ENCODE measurements at regions not wholly inside any gene's neighbourhood (a gene's known extent, or its start where the extent isn't known, plus 50 kb on each side); places are given as distances from the start of the nearest gene placed in this dataset.
A peak's percentile ranks its signal among the peaks of the same experiment; 100 is the strongest.

- DNase-seq: no peak
Observed at GRCh38 chr21:28783641-28784185, 209.0 kb downstream of the LTN1 start.

GRCh38 chr21:28781602-28782276 is 210.9 kb downstream of the LTN1 start:
- DNase-seq: no peak

DNA sequence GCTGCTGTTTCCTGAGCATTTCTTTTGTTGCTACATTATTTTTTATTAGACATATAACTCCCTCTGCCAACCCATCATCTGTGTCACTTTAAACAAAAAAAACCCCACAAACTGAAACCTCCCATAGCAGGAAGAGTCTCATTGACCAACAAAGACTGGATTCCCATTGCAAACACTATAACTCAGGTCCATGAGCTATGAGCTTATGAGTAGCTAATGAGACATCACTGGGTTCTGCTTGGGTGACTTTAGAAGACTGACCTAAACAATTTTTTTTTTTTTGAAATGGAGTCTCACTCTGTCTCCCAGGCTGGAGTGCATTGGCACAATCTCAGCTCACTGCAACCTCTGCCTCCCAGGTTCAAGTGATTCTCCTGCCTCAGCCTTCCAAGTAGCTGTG is 212.8 kb downstream of the LTN1 start:
- no peak for DNase-seq

- DNase-seq: no peak
Observed at GRCh38 chr21:28776251-28776650, 216.4 kb downstream of the LTN1 start.

DNA sequence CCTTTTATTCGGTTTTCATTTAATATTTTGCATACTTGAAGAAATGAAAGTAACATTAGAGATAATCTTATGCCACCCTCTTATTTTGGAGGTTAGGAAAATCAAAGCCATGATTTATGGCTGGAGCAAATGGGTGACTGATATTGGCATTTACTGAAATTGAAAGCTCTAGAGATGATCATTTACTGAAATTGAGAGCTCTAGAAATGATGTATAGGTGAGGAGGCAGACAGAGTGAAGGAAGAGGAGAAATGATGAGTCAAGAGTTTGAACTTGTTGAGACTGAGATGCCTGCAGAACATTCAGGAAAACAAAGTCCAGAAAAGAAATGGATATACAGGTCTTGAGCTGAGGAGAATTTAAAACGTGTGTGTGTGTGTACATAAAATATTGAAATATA is 217.6 kb downstream of the LTN1 start:
- DNase-seq: no peak

DNA sequence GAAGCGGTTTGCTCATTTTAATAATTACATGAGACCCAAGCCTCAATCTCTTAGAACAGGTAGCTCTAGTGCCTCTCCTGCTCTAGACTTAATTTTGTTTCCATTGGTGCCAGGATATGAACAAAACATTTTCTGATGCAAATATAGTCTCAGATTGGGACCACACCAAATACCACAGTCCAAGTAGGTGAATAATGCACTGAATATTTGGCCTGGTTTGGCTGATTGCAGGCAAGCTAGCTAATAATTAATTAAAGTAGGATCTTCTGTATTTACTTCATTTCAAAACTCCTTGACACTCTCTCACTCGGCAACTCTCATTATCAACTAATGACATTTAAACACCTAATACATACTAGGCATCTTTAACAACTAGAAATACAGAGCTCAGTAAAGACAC is 219.6 kb downstream of the LTN1 start:
- no peak for DNase-seq

GRCh38 chr21:28771790-28772501 is 220.7 kb downstream of the LTN1 start:
- DNase-seq: no peak

GRCh38 chr21:28770867-28771661 is 221.6 kb downstream of the LTN1 start:
- no peak for DNase-seq

GRCh38 chr21:28769683-28770082 is 223.0 kb downstream of the LTN1 start:
- no peak for DNase-seq

DNA sequence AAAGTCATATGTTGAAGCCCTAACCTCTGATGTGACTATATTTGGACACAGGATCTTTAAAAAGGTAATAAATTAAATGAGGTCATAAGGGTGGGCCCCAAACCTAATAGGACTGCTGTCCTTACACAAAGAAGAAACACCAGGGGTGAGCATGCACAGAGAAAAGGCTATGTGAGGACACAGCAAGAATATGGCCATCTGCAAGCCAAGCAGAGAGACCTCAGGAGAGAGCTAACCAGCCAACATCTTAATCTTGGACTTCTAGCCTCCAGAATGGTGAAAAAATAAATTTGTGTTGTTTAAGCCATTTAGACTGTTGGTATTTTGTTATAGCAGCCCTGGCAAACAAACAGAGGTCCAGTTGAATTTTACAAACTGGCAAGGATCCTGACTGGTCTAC is 223.9 kb downstream of the LTN1 start:
- no peak for DNase-seq

- DNase-seq: no peak
Observed at GRCh38 chr21:28767523-28767922, 225.2 kb downstream of the LTN1 start.

- DNase-seq: no peak
Observed at GRCh38 chr21:28763809-28764418, 228.8 kb downstream of the LTN1 start.

DNA sequence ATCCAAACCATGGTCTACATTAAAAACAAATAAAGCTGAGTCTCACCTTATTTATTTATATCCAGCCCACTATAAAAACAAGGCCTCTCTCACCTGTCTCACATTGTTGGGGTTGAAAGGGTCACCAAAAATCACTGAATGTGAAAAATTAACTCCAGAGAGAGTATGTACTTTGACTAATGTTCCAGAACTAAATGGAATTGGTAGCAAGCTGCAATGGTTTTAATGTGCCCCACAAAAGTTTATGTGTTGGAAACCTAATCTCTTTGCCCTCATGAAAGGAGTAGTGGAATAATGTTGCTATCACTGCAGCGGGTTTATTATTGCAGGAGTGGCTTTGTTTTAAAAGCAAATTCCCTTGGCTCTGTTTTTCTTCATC is 230.3 kb downstream of the LTN1 start:
- no peak for DNase-seq

DNA sequence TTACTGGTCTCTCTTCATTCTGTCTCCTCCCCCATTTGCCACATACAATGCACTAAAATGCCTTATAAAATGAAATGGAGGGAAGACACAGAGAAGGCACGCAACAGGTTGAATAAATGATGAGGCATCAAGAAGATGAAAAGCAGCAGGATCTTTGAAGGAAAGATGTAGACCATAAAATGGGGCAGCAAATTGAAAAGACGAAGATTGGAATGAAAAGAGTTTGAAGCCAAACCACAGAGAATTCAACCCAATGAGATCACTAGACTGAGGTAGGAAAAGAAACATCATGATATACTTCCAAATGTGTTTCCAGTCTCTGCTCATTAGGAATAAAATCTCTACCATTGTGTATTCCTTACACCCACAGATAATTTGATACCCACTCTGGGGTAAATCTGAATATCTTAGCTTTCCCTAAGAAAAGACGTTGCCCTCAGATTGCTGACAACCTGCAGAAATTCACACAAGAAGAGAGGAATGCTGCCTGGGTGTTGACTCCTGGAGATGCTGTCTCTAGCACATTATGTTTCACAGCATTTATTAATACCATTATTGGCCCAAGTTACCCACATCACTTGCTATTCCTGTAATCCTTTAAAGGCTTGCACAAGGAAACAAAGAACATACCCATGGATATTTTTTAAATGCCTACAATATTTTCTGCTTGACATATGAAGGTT is 230.9 kb downstream of the LTN1 start:
- no peak for DNase-seq

DNA sequence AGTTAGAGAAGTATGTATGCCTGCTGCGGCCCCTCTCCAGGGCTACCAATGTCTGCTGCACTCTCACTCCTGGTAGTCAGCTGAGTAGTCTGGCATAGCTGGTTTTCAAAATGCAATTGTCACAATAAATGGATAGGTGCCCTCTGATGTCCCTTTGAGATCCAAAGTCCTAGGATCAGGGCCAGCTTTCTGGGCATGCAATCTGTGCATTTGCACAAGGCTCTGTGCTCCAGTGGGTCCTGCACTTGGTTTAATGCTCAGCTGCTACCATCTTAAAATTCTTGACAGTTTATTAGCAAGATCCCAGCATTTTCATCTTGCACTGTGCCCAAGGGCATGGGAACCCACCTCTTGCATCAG is 233.8 kb downstream of the LTN1 start:
- DNase-seq: no peak

DNA sequence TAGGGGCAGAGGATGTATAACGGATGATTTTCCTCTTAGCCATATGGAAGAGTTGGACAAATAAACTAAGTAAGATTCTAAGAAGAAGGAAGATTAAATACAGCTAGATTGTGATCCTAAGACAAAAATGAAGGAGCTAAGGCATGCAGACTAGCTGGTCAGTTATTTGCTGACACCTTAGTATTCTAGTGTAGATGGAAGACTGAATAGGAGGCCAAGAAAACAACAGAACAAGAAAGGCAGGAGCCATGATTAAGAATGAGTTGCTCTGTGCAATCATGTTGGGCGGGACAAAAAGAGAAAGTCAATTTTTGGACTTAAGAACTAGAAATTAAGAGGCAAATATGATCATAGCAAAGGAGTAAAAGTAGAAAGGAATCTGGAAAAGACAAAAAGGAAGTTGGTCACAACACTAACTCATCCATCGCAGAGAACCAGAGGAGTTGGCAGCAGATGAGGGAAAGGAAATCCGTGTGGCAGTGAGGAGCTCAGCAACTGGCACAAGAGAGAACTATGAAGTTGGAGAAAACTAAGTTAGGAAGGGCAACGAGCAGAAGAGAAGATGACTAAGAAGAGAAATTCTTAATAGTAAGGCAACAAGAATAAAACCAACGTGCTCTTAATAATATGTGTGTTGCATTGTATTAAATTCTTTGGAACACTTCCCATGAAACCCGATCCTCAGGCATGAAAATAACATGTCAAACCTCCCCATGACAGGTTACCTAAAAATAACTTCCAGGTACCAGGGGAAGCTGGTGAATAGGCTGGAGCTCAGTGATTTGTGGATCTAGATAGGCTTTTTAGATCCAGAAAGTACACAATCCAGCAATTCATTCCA is 234.4 kb downstream of the LTN1 start:
- DNase-seq: no peak

GRCh38 chr21:28754862-28755261 is 237.8 kb downstream of the LTN1 start:
- DNase-seq: no peak

DNA sequence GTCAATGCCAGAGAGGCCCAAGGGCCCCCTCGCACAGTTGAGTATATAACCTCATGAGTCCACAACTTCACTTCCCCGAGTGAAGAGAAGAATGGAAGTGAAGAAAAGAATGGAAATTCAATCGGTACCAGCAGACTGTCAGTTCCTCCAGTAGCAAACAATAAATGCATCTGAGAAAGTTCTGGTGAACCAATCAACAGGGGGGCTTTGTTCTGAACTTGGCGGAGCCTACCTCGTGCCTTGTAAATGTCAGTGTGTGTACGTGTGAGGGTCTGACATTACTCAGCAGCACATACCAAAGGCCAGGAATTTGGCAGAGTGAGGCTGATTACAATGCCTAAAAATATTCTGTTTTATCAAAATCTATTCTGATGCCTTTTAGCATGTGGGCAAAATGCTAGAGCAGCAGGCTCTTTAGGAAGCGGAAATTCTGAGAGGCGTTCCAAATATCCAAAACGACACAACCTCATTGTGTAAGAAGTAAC is 238.5 kb downstream of the LTN1 start:
- peak; percentile 38 for DNase-seq

GRCh38 chr21:28752131-28752530 is 240.5 kb downstream of the LTN1 start:
- no peak for DNase-seq

GRCh38 chr21:28751176-28751575 is 241.5 kb downstream of the LTN1 start:
- DNase-seq: no peak

GRCh38 chr21:28750565-28750964 is 242.1 kb downstream of the LTN1 start:
- no peak for DNase-seq
